ENCODE measurements at regions not wholly inside any gene's neighbourhood (a gene's known extent, or its start where the extent isn't known, plus 50 kb on each side); places are given as distances from the start of the nearest gene placed in this dataset.

DNA sequence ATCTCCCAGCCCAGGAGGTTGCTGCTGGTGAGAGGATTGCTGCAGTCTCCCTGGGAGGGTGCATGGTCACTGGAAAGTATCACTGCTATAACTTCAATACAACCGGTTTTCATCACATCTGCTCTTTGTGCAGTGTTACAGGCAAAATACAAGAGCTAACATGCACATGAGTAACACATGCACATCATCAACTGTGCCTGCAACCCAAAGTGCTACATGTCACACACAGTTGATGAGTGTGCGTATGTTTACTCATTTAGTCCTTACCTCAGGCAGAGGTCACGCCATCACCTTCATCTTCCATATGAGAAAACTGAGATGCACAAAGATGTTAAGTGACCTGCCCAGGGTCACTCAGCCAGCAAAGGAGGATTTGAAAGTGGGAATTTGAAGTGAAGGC lies 277.7 kb downstream of the FAM72C start:
- TF ChIP-seq MXI1 (conservative IDR thresholded peaks at IDR 0.05; ENCODE audit: poor library complexity, severe bottlenecking) (no peak), TAF1 (IDR thresholded peaks at IDR 0.05; ENCODE audit: low read depth) (no peak), POLR2AphosphoS5 (IDR thresholded peaks at IDR 0.05) (no peak), EZH2 (IDR thresholded peaks at IDR 0.05; ENCODE audit: borderline replicate concordance, insufficient read depth, low read length, poor library complexity, severe bottlenecking) (no peak)
- no peaks in the 10 kb centered on the region for H3K36me3 ChIP-seq (ENCODE audit: insufficient read depth, low read length)
- no peak overlapping the region for H2AFZ ChIP-seq (ENCODE audit: low read depth, low read length)
- H3K9me3 ChIP-seq (ENCODE audit: low read length), result no peaks in the 10 kb centered on the region
- H3K27ac ChIP-seq (ENCODE audit: low read length), result no peak overlapping the region
- H3F3A ChIP-seq (ENCODE audit: insufficient read depth, low read length, poor library complexity, severe bottlenecking), result no peaks in the 10 kb centered on the region
- H3K9me2 ChIP-seq (ENCODE audit: insufficient read depth, low read length), result no peaks in the 10 kb centered on the region
- H3K4me3 ChIP-seq (ENCODE audit: low read length), result no peak overlapping the region
- H3K9ac ChIP-seq (ENCODE audit: low read length), result no peak overlapping the region
- H3K4me2 ChIP-seq (ENCODE audit: low read length), result no peak overlapping the region
- H3K27me3 ChIP-seq (ENCODE audit: insufficient read depth, low read depth, low read length), result no peaks in the 10 kb centered on the region
- no peaks in the 10 kb centered on the region for H4K20me1 ChIP-seq (ENCODE audit: insufficient read depth)
- no peaks in the 10 kb centered on the region for H3K79me2 ChIP-seq (replicated peaks; ENCODE audit: insufficient read depth, low read length)

- no peak overlapping the region for H2AFZ ChIP-seq (ENCODE audit: low read depth, low read length)
- H3K9me2 ChIP-seq (ENCODE audit: insufficient read depth, low read length), result no peaks in the 10 kb centered on the region
- H3F3A ChIP-seq (ENCODE audit: insufficient read depth, low read length, poor library complexity, severe bottlenecking), result no peaks in the 10 kb centered on the region
- no peak overlapping the region for H3K4me2 ChIP-seq (ENCODE audit: low read length)
- H4K20me1 ChIP-seq (ENCODE audit: insufficient read depth), result no peaks in the 10 kb centered on the region
- no peaks in the 10 kb centered on the region for H3K79me2 ChIP-seq (replicated peaks; ENCODE audit: insufficient read depth, low read length)
- no peak overlapping the region for H3K4me3 ChIP-seq (ENCODE audit: low read length)
- no peaks in the 10 kb centered on the region for H3K9me3 ChIP-seq (ENCODE audit: low read length)
- no peak overlapping the region for H3K9ac ChIP-seq (ENCODE audit: low read length)
- no peaks in the 10 kb centered on the region for H3K36me3 ChIP-seq (ENCODE audit: insufficient read depth, low read length)
- no peak overlapping the region for H3K27ac ChIP-seq (ENCODE audit: low read length)
- no peak for TF ChIP-seq CTCF (IDR thresholded peaks at IDR 0.05; ENCODE audit: poor library complexity, severe bottlenecking)
- no peak for TF ChIP-seq EP300 (conservative IDR thresholded peaks at IDR 0.05; ENCODE audit: poor library complexity, severe bottlenecking)
- no peak for TF ChIP-seq RAD21 (conservative IDR thresholded peaks at IDR 0.05)
- no peak for TF ChIP-seq MXI1 (conservative IDR thresholded peaks at IDR 0.05; ENCODE audit: poor library complexity, severe bottlenecking)
- no peak for TF ChIP-seq REST (IDR thresholded peaks at IDR 0.05; ENCODE audit: borderline replicate concordance)
- no peak for TF ChIP-seq TAF1 (IDR thresholded peaks at IDR 0.05; ENCODE audit: low read depth)
- TF ChIP-seq SMC3 (conservative IDR thresholded peaks at IDR 0.05; ENCODE audit: poor library complexity), result no peak
- no peak for TF ChIP-seq POLR2AphosphoS5 (IDR thresholded peaks at IDR 0.05)
- TF ChIP-seq EZH2 (IDR thresholded peaks at IDR 0.05; ENCODE audit: borderline replicate concordance, insufficient read depth, low read length, poor library complexity, severe bottlenecking), result no peak
- H3K27me3 ChIP-seq (ENCODE audit: insufficient read depth, low read depth, low read length), result no peaks in the 10 kb centered on the region
Measured at GRCh38 chr1:143691971-143692529, 279.7 kb downstream of the FAM72C start.

Measured in neural cell (in vitro differentiated cells).